C4-2B (cell line): ENCODE measurements at regions not wholly inside any gene's neighbourhood (a gene's known extent, or its start where the extent isn't known, plus 50 kb on each side); places are given as distances from the start of the nearest gene placed in this dataset.

Experiments used
- H3K27ac ChIP-seq: fragments of 450-650 bp; 2 replicates; pipeline ENCODE4 v1.5.1; 2017
- CTCF ChIP-seq: fragments of 450-650 bp; conservative IDR thresholded peaks from 2 replicates; pipeline ENCODE4 v1.5.1; 2017; ENCODE audit warnings: mild to moderate bottlenecking
- ZFX ChIP-seq: fragments of 450-650 bp; IDR thresholded peaks from 2 replicates; pipeline ENCODE4 v1.6.1; 2017

- no peak overlapping the region for H3K27ac ChIP-seq
- TF ChIP-seq CTCF: no peak
- TF ChIP-seq ZFX: no peak
These were observed 51.2 kb upstream of the PRR23C start for GRCh38 chr3:139095803-139096466.

- TF ChIP-seq ZFX (no peak), CTCF (no peak)
- H3K27ac ChIP-seq: no peak overlapping the region
These were observed 52.0 kb upstream of the PRR23C start for GRCh38 chr3:139096670-139097069.

GRCh38 chr3:139098391-139098790 is 53.7 kb upstream of the PRR23C start:
- TF ChIP-seq CTCF (no peak), ZFX (no peak)

GRCh38 chr3:139099968-139100817 is 55.5 kb upstream of the PRR23C start:
- H3K27ac ChIP-seq: no peak overlapping the region
- no peak for TF ChIP-seq CTCF

More at GRCh38 chr3:139098391-139098790, 53.7 kb upstream of the PRR23C start:
- no peak overlapping the region for H3K27ac ChIP-seq

GRCh38 chr3:139100821-139101220 is 56.1 kb upstream of the PRR23C start:
- TF ChIP-seq CTCF (no peak), ZFX (no peak)
- no peak overlapping the region for H3K27ac ChIP-seq

- TF ChIP-seq ZFX: no peak
- no peak for TF ChIP-seq CTCF
- no peak overlapping the region for H3K27ac ChIP-seq
These were observed 56.7 kb upstream of the PRR23C start for GRCh38 chr3:139101396-139101795.

- TF ChIP-seq CTCF: no peak
- no peak for TF ChIP-seq ZFX
- H3K27ac ChIP-seq: no peak overlapping the region
These were observed 58.8 kb upstream of the PRR23C start for GRCh38 chr3:139103484-139103883.
